ENCODE measurements at regions not wholly inside any gene's neighbourhood (a gene's known extent, or its start where the extent isn't known, plus 50 kb on each side); places are given as distances from the start of the nearest gene placed in this dataset.

DNA sequence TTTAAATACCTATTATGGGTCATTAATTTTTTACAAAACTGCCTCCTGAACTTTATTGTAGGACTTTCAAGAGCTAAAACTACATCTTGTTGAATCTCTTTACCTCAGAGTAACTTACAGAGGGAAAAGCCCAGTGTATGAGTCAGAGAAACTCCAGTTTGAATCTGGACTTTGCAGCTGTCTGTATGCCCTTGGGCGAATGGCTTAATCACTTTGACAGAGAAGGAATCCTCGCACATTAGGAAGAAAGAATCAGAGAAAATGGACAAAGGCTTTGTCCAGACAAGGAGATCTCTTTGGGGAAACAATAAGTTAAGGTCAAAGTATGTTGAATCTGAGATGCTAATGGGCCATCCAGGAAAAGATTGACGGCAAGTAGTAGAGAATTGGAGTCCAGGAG, 484.2 kb upstream of the CELF2 start:
- TF ChIP-seq, protein P1, sequence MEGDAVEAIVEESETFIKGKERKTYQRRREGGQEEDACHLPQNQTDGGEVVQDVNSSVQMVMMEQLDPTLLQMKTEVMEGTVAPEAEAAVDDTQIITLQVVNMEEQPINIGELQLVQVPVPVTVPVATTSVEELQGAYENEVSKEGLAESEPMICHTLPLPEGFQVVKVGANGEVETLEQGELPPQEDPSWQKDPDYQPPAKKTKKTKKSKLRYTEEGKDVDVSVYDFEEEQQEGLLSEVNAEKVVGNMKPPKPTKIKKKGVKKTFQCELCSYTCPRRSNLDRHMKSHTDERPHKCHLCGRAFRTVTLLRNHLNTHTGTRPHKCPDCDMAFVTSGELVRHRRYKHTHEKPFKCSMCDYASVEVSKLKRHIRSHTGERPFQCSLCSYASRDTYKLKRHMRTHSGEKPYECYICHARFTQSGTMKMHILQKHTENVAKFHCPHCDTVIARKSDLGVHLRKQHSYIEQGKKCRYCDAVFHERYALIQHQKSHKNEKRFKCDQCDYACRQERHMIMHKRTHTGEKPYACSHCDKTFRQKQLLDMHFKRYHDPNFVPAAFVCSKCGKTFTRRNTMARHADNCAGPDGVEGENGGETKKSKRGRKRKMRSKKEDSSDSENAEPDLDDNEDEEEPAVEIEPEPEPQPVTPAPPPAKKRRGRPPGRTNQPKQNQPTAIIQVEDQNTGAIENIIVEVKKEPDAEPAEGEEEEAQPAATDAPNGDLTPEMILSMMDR (conservative IDR thresholded peaks at IDR 0.05): no peak
- TF ChIP-seq EZH2 (IDR thresholded peaks at IDR 0.05; ENCODE audit: low read depth): no peak
